PC-3 (cell line): ENCODE measurements at regions not wholly inside any gene's neighbourhood (a gene's known extent, or its start where the extent isn't known, plus 50 kb on each side); places are given as distances from the start of the nearest gene placed in this dataset.

ENCODE experiments used
- EZH2 ChIP-seq: fragments of 300-600 bp; sonication (generic); IDR thresholded peaks from one replicate; pipeline ENCODE4 v1.6.1; 2017; ENCODE audit warnings: antibody characterized with exemption, mild to moderate bottlenecking, low read length; ENCODE audit not compliant: unreplicated experiment
- EZH2phosphoT487 ChIP-seq: fragments of 300-600 bp; sonication (generic); IDR thresholded peaks from 2 replicates; pipeline ENCODE4 v1.6.1; 2018; ENCODE audit warnings: mild to moderate bottlenecking, antibody characterized with exemption, low read length, borderline replicate concordance
- TF ChIP-seq, protein P1 (sequence below): fragments of 300-600 bp; sonication (generic); conservative IDR thresholded peaks from 2 replicates; pipeline ENCODE4 v1.5.1; 2017; ENCODE audit warnings: antibody characterized with exemption, low read depth, mild to moderate bottlenecking, low read length

DNA sequence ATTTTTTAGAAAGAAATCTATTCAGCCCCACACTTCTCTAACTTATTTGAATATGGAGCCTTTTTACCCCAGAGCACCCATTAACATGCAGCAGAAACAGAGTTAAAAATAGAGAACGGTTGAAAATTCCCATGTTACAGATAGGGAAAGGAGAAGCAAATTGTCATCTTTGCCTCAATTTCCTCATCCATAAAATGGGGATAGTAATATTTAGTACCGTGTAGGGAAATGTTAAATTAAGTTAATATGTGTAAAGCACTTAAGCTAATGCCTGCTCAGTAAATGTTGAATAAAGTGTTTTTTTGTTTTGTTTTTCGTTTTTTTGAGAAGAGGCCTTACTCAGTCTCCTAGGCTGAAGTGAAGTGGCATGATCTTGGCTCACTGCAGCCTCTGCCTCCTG, 50.3 kb downstream of the NAV1 start:
- TF ChIP-seq, protein P1, sequence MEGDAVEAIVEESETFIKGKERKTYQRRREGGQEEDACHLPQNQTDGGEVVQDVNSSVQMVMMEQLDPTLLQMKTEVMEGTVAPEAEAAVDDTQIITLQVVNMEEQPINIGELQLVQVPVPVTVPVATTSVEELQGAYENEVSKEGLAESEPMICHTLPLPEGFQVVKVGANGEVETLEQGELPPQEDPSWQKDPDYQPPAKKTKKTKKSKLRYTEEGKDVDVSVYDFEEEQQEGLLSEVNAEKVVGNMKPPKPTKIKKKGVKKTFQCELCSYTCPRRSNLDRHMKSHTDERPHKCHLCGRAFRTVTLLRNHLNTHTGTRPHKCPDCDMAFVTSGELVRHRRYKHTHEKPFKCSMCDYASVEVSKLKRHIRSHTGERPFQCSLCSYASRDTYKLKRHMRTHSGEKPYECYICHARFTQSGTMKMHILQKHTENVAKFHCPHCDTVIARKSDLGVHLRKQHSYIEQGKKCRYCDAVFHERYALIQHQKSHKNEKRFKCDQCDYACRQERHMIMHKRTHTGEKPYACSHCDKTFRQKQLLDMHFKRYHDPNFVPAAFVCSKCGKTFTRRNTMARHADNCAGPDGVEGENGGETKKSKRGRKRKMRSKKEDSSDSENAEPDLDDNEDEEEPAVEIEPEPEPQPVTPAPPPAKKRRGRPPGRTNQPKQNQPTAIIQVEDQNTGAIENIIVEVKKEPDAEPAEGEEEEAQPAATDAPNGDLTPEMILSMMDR, result no peak
- TF ChIP-seq EZH2, result no peak
- no peak for TF ChIP-seq EZH2phosphoT487
